ENCODE measurements at regions not wholly inside any gene's neighbourhood (a gene's known extent, or its start where the extent isn't known, plus 50 kb on each side); places are given as distances from the start of the nearest gene placed in this dataset.
"Not testable (repeated sequence)": the region's sequence is repeated elsewhere in the genome, so short reads cannot be mapped to it uniquely, and the experiment has no call there.

GRCh38 chr9:115844433-115844832, 309.2 kb upstream of the PAPPA start:
- not testable (repeated sequence) for DNase-seq

- no peak for DNase-seq
These were observed 307.8 kb upstream of the PAPPA start for GRCh38 chr9:115845648-115846312.

- DNase-seq: no peak
These were observed 306.4 kb upstream of the PAPPA start for GRCh38 chr9:115847216-115847615.

DNA sequence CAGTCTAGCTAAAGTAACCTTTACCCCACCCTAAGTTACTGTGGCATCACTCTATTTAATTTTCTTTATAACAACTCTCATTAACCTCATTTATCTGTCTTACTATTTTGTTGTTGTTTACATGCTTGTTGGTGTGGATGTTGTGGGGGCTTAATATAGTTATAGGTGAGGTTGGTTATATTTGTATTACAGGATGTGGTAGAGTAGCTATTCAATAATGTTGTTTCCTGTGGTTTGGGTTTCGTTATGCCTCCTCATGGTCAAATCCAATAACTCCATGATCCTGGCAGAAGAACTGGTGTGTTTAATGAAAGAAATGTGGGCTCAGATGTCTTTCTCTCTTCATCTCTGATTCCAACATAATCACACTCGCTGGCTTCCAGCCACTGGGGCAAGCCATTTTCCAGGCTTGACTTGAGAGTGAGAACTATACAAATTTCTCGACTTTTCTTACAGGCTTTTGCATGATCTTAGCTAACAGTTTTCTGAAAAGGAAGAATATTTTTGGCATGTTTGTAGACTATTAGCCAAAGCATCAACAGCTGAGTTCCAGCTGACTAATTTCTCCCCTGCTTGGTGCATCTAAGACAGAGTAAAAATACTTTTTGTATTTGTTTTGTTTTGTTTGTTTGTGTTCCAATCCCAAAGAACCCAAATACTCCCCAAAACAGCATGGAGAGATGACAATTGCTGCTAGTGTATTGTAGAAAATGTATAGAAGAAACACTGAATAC, 303.7 kb upstream of the PAPPA start:
- no peak for DNase-seq

DNA sequence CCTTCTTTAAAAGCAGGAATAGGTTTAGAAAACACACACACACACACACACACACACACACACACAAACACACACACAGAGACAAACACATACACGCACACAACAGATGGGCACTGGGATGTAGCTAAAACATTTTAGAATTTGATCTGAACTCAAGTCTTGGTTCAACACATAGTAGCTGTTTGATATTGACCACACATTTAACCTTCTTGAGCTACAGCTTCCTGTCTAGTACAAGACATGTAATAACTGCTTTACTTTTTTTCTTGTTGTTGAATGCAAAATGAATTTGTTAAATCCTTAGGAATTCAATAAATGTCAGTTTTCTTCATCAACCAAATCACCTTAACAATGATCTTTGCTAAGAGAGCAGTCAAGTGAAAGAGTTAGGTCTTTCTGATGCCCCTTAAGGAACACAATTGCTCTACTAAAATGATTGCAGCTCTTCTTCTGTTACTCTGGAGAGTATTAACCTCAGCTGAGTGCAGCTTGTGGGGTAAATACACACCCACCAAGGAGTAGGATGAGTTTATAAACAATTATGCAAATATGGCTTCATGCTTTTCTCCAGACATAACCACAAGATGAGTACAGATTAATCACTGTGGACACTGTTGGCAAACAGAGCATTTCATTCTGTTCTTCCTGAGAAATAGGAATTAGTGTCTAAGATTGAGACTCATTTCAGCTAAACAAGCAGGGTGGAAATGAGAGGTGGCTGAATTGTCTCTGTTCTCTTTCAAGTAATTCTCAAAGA, 302.9 kb upstream of the PAPPA start:
- DNase-seq: no peak

GRCh38 chr9:115855458-115856133, 298.0 kb upstream of the PAPPA start:
- no peak for DNase-seq

DNA sequence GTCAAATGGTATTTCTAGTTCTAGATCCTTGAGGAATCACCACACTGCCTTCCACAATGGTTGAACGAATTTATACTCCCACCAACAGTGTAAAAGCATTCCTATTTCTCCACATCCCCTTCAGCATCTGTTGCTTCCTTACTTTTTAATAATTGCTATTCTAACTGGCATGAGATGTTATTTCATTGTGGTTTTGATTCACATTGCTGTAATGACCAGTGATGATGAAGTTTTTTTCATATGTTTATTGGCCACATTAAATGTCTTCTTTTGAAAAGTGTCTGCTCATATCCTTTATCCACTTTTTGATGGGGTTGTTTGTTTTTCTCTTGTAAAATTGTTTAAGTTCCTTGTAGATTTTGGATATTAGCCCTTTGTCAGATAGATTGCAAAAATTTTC, 295.2 kb upstream of the PAPPA start:
- not testable (repeated sequence) for DNase-seq

DNA sequence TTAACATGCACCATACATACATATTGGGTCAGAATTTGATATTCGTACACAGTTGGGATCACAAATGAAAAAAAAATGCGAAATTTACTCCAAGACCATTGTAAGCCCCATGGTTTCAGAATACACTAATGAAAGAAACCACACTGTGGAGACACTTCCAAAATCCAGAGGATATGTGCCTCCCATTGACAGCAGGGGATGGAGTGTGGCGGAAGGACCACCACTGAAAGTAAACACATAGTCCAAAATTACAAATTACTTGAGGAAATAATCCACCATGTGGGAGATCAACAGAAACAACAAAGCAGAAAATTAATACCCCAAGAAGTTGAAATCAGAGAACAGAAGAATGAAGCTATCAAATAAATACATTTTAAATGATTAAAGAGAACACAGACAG, 291.6 kb upstream of the PAPPA start:
- DNase-seq: no peak

GRCh38 chr9:115864581-115864980, 289.0 kb upstream of the PAPPA start:
- DNase-seq: no peak

- DNase-seq: no peak
These were observed 286.3 kb upstream of the PAPPA start for GRCh38 chr9:115867326-115867725.

- no peak for DNase-seq
These were observed 275.6 kb upstream of the PAPPA start for GRCh38 chr9:115877852-115878438.

GRCh38 chr9:115879451-115879850, 274.1 kb upstream of the PAPPA start:
- DNase-seq: no peak

DNA sequence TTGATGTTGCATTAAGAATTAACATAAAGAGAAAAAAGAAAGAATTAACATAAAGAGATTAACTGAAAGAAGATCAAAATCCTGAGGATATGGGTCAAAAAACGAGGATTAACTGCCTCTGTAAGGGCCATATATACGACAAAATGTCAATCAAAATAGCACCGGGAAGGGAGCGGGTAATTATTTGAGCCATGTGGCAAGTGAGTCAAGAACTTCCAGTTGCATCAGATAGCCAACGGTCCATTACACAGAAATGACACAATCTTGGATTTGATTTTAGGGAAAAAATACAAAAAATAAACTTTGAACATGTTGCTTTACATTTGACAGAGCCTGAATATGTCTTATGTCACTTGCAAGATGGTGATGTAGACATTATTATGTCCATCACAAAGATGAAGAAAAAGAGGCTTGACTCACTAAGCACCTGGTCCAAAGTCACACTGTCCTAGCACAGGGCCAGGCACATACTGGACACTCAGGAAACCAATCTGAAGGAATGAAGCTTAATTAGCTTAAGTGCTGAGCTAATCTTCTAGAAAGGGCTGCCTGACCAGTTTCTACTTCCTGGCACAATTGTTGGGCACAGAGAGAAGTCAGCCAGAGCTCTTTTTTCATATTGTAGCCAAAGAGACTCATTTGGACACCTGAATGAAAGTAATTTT, 273.2 kb upstream of the PAPPA start:
- DNase-seq: no peak

- no peak for DNase-seq
These were observed 270.7 kb upstream of the PAPPA start for GRCh38 chr9:115882911-115883310.

DNA sequence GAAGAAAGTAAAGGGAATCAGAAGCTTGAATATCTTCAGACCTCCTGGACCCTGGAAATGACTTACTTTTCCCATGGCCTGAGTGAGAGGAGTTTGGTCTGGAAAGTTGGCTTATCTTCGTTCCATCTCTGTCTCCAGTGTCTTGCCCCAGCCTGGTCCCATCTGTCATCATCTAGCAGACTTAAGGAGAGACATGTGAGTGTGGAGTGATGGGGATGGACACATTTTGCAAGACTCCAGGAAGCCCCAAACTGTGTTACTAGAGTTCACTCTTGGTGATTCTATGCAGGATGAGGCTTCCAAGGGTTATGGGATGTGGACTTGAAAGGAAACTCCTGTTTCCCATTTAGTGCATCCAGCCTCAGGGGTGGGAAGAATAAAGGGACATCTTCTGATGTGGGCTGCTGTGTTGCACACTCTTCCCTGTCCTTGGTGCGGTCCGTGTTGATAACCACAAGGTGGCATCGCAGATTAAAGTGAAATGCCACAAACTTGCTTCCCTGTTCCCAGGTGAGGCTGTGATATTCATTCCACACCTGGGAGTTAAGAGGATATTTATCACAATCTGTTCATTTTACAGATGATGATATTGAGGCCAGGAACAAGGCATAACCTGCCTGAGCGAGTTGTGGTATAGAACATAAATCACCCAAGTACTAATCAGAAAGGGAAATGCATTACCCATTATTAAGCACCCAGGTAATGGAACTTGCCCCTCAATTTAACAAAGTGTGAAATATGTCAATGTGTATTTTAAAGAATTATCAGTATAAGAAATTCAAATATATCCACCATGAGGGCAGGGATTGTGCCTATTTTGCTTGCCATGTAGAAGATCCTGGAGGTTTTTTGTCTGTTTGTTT, 269.9 kb upstream of the PAPPA start:
- DNase-seq: peak; percentile 0

GRCh38 chr9:115884846-115885245, 268.7 kb upstream of the PAPPA start:
- DNase-seq: no peak

DNA sequence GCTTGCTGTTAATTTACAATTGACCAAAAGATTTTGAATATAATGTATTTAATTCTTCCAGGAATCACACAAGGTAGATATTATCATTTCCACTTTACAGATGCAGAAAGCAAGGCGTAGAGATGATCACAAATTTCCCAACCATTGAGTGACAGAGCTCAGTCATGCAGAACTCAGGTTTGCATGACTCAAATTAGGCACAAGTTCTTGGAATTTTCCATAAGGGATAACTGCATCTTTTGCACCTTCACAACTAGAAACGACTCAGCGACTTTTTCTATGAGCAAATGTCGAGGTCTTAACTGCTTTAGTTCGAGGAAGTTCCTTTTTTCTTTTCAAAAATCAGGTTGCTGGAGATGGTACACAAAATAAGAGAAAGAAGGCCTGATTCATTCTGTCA, 265.5 kb upstream of the PAPPA start:
- no peak for DNase-seq

- no peak for DNase-seq
These were observed 261.7 kb upstream of the PAPPA start for GRCh38 chr9:115891929-115892328.

- not testable (repeated sequence) for DNase-seq
These were observed 255.1 kb upstream of the PAPPA start for GRCh38 chr9:115898478-115898877.

DNA sequence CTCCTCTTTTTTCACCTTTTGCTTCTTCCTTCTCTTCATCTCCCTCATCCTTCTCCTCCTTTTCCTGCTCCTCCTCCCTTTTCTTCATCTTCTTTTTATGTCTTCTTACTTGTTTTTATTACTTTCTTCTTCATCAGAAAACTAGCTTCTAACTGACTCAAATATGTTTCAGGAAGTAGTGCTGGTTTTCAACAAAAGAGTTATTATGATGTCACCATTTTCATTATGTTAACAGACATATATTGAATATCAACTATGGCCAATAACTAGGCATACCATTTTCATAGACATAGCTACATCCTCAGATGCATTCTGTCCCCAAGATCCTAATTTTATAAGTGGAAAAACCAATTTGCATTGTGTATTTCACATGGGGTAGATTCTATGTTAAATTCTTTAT, 252.9 kb upstream of the PAPPA start:
- DNase-seq: no peak

GRCh38 chr9:115910959-115911358, 242.6 kb upstream of the PAPPA start:
- DNase-seq: no peak

Measured in NCI-H2029 (cell line).